Fibroblast of skin of left quadriceps (primary cell): ENCODE measurements at regions not wholly inside any gene's neighbourhood (a gene's known extent, or its start where the extent isn't known, plus 50 kb on each side); places are given as distances from the start of the nearest gene placed in this dataset.

Source experiments
- DNase-seq, 2 experiments: peaks; one replicate each; pipeline ENCODE4 v3.0.0-alpha.2; 2013; ENCODE audit warnings: low read depth in 2 of 2

DNA sequence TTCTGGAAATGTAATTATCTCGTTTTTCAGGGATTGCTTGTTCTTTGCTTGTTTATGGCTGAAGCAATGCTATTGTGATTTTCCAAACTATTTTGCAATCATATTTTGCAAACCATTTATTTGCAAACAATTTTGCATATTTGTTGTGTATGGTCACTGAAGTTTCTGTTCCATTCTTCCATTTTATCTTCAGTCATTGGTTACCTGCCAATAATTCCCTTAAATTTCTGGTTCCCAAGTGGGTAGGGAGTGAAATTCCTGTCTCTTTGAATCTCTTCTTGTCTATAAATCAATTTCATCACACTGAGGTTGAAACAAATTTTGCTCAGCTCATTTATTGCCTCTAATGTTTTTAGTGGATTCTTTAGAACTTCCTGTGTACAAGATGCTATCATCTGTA, 401.7 kb upstream of the VWC2 start:
- DNase-seq = no peak

DNA sequence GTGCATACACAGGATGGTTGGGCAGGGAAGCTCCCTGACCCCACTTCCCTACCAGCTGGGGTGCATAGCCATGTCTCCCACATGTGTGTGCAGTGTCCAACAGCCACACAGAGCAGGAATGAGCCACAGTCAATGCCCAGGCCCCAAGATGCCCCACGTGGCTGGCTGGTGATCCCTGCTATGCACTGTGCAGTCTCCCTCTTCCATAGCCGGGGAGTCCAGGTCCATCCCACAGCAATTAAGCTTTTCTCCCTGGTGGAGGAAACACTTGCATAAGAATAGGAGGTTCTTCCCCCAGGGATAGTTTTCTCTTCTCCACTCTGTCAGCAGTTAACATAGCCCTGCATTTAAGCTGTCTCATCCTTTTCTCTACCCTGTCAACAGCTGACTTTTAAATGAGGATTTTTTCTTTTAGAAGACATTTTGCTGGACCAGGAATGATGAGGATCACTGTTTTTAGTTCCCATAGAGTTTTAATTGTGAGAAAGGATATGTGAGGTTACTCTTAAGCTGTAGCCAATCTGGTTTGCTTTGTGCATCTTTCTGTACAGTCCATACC, 396.5 kb upstream of the VWC2 start:
- DNase-seq = no peak

DNA sequence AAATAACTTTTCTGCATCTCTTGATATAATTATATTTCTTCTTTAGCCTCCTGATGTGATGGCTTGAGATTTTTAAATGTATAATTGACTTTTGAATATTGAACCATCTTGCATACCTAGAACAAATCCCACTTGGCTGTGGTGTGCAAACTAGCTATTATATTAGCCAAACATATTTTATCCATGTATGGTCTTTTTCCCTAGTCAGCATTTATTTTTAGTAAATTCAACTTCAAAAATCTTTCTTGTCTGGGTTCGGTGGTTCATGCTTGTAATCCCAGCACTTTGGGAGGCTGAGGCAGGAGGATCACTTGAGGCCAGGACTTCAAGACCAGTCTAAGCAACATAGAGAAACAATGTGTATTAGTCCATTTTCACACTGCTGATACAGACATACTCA, 386.6 kb upstream of the VWC2 start:
- DNase-seq = no peak

DNA sequence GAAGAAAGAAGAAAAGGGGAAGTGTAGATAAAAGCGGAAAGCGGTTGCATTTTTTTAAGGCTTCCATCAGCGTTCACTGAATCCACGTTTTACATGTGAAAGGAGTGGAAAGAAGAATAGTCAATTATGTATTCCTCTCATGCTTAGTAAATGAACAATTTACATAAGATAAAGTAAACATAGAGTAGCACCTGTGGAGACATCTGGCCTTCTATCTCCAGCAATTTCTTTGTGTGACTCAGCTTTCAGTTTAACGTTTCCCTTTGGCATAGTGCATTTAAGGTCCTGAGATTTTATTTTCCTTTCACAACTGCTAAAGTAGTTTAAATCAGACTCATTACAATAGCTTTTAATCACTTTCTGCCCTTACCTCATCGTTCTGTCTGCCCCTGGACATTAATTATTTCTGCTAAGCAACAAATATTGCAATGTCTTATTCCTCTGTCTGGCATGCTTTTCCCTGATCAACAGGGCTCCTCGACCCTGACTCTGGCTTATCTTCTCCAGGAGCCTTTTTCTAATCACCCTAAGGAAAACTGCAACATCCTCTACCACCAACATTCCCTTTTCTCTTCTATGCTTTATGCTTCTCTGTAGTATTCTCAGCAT, 383.5 kb upstream of the VWC2 start:
- DNase-seq = no peak

DNA sequence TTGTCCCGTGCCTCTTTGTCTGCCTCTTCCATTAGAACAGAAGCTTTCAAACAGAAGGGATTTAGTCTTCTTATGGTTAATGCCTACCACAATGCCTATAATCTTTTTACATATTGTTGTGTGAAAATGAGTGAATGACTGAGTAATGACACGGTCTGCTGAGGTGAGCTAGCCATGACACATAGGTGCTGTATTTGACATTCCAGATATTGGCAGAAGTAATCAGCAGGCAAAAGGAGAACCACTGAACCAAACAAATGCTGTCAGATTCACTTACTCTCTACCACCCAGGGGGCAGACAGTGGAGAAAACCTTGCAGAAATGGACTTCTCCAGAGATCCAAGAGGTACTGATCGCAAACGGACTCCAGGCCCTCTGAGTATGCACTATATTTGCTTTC, 377.2 kb upstream of the VWC2 start:
- no peak for DNase-seq

DNA sequence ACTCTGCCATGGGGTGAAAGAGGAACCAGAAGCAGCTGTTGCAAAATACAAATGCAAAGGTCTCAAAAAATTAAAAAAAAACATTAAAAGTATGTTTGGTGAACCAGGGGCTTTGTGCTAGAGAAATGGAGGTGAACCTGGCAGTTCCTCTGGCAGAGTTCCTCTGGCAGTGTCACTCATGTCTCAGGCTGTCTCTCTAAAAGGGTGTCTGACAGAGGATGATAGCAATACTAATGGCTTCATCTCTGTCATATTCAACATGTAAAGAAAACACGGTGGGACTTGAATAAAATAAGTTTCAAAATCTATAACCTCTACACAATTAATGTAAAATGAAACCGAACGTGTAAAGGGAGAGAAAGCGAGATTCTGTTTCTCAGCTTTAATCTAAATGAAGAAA, 375.7 kb upstream of the VWC2 start:
- DNase-seq = no peak

DNA sequence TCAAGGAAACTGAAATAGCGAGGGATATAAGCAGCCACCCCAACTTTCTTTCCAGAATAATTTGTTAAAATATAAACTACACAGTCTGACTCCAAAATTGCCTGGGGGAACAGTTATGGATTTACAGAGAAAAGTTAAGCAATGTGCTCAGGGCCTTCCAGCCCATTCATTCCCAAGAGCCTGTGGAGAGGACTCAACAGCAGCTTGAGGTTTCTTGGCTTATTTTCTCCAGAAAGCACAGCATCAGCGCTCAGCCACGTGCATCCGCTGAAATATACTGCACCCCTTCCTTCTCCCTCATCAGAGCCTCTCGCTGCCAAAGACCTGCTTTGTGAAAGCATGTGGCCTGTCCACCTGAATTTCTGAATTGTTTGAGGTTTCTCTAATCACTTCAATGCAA, 375.2 kb upstream of the VWC2 start:
- no peak for DNase-seq

DNA sequence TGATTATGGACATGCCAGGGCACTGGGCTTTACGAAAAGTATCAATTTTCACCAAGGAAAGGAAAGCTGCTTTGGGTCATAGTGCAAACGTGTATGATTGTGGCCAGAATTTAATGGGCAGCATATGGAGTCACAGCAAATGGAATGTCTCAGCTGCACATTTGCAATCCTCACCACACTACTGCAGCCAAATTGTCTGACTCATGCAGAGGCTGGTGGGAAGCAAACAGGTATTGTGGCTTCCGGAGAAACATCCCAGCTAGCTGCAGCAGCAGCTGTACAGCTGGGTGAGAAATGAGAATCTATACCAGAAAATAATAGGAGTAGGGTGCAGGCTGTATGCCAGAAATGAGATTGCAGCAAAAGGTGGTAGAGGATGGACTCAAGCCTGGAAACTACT, 374.7 kb upstream of the VWC2 start:
- DNase-seq = peak; percentile 7 to 9

DNA sequence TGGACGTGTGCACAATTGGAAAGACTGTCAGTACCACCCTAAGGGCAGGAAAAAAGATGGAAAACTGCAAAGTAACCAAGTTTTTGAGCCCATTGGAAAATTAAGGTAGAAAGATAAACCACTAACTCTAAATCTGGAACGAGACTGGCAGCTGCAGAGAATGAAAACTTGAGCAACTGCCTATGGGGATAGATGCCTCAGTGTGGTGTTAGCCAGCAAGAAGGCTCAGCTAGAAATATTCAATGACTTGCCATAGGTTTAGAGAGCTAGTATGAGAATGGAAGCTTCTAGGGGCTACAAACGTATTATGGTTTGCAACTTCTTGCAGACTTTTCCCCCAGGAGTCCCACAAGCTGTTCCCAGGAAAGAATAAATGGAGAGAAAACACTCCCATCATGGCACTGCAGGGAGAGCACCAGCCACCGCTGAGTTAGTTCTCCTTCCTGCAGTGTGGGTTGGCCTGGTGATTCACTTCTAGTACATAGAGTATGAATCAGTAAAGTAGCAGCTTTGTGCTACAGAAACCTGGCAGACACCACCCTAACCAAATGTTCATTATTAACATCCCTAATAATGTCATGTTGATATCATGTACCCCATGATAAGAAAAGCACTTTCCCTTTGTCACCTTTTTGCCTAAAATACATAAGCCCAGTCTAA, 372.4 kb upstream of the VWC2 start:
- DNase-seq = no peak

DNA sequence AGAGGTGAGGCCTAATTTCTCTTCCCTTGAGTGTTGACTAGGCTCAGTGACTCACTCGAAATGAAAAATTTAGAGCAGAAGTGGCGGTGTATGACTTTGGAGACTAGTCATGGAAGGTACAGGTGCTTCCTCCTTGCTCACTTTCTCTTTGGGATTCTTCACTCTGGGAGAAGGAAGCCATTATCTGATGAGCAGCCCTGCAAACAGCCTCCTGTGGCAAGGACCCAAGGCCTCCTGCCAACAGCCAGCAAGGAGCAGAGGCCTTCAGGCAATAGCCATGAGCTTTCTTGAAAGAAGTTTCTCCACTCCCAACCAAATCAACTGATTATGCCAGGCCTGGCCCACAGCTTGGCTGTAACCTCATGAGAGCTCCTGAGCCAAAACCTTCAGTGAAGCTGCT, 369.6 kb upstream of the VWC2 start:
- DNase-seq = no peak

DNA sequence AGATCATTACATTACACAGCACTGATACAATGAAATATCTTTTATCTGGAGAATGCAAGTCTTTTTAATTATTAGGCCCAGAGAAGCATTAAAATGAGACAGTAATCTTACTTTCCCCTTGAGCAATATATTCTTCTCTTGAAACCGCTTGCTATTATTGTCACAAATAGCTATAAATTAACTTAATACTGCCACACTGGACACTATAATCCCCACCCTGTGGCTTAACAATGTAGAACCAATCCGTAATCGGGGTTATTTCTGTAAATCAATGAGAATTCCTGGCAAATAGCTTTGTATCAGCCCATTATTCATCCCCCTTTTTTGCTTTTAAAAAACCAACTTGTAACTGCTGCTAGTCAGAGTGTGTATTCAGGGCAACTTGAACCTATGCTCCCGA, 366.2 kb upstream of the VWC2 start:
- DNase-seq = no peak

DNA sequence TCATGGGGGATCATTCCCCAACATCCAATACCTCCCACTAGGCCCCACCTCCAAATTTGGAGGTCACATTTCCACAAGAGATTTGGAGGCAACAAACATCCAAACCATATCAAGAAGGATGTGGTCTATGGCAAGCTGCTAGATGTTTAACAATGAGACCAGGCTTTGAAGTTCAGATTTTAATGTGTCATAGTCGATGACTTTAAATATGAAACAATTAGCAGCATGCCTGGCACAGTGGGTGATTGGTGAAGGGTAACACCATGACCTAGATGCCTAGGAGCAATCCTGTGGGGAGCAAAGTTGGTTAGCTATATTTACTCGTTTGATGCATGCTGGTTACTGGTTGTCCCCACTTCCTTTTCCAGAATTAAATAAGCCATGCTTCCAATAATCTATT, 356.4 kb upstream of the VWC2 start:
- DNase-seq = no peak

DNA sequence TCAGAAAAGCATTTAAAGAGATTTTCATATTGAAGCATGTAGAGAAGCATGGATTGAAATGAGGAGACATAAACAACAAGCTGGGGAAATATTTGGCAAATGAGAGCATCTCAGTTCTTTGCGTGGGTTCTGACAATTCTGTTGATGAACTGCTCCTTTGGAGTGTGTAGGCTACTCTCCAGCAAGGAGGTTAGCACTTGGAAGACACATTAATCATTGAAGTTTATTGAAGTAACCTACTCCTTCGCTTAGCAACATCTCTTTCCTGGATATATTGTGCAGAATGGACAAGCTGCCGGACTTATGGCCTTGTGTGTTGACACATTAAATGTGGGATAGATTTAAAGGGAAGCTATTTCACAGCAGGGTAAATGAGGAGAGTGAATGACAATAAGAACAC, 354.5 kb upstream of the VWC2 start:
- DNase-seq = no peak

DNA sequence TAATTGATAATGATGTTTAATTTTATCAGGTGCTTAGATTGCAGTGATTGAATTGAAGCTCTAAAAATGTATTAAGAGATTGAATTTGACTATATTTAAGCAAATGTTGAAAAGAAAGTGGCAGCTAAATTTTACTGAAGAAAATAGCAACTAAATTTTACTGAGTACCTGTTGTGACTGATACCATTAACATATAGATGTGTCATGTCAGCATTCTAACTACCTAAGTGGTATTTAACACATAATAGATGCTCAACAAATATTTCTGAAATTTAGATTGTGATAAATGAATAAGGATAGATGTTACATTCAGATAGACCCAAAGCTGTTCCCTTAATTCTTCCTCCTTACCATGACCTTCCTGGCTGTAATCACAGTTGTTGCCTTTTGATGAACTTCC, 350.9 kb upstream of the VWC2 start:
- no peak for DNase-seq

DNA sequence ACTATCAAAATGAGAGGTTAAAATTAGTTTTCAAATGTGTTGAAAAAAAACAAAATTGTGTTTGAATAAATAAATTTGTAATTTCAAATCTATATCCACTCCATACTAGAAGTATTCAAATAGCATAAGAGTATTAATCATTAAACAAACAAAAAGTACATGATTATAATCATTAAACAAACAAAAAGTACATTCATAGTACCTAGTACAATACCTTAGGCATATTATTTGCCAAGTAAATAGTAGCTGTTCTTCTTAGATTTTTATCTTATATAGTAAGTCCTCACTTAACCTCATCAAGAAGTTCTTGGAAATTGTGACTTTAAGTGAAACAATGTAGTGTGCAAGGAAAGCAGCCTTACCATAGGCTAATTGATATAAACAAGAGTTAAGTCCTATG, 349.3 kb upstream of the VWC2 start:
- DNase-seq = no peak

DNA sequence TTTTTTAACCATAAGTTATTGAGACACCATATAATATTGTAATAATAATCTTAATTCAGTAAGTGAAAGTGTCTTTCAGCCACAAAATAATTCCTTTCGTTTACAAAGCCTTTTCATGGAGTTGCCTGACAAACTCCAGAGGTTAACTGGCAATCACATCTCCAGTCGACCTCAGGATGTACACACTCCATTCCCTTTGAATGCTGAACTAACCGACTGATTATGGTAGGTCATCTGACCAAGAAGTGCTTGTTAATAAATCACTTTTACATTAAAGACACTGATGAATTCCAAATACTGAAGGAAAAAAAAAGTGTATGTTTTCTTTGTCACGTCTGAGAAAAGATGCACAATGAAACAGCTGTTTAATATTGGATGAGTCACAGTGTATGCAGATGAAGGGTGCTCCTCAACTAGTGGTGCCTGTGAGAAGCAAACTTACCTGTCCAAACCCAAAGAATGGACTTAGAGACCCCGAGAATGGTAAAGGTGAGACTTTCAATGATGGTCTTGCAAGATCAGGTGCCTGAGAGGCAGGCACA, 348.1 kb upstream of the VWC2 start:
- DNase-seq = no peak

DNA sequence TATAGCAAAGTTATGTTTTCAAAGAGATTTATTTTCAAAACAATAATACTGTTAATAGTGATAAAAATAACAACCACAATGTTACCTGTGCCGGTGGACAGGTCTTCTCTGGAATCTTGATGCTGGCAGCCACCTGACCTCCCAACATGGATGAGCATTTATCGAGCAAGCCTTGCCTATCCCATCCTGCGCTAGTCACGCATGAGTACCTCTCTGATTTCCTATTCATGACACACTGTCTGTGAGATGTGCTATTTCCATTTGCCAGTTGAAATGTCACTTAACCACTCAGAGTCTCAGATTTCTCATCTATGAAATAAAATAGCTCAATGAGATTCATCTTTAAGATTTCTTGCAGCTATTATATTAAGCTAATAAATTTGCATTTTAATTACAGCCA, 341.2 kb upstream of the VWC2 start:
- no peak for DNase-seq

DNA sequence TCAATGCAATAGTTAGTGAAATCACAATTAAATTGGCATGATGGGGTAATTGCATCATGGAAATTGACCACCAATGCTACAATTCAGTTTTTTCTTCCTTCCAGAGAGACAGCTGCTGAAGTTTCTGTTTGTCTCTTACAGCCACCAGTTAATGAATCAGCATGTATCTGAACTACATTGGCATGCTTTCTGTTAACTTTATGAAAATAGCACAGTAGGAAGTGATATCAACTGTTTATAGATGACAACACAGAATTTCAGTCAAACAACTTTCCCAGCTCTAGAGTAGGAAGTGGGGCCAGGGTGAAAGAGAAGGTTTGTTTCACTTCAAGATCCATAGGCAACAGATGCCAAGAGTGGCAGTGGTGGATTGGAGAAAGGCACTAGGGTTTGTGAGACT, 339.6 kb upstream of the VWC2 start:
- DNase-seq = no peak

DNA sequence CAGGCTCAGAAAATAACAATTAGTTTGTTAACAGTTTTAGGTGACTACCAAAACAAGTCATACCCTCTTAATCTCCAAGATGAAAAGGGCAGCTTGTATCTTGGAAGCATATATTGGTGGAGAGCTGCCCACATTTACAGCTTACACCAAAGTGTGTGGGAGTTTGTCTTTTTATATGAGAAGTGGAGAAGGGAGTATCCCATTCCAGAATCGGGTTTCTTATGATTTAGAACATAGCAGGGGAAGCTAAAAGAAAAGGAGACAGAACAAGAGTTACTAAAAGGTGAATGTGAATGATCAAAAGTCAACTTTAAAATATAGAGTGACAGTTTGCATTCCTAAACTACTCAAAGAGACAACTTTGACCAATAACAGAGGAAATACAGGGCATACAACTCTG, 338.6 kb upstream of the VWC2 start:
- no peak for DNase-seq

DNA sequence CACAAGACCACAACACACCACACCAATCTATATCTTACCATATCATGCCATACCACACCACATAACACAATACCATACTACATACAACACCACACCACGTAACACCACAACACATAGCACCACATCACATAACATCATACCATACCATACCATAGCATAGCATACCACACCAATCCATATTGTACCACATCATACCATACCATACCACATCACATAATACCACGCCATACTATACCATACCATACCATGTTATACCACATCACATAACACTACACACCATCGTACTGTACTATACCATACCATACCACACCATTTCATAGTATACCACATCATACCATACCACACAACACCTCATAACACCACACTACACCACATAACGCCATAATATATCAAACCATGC, 335.2 kb upstream of the VWC2 start:
- DNase-seq = no peak

DNA sequence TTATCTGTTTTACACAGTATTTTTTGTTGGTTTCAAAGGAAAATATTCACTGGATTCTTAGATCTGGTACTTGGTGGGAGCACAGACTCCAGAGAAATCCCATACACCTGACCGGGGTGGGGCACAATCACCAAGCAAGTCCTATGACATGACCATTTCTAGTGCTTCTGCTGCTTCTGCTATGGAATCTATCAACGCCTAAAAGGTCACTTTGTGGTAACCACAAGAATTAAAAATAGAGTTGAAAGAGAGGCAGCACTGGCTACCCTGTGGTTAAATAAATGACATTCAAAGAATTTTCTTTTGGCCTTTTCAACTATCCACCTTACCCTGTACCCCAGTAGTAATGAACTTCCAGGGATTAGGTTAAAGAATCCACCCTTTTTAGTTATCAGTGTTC, 329.9 kb upstream of the VWC2 start:
- no peak for DNase-seq

DNA sequence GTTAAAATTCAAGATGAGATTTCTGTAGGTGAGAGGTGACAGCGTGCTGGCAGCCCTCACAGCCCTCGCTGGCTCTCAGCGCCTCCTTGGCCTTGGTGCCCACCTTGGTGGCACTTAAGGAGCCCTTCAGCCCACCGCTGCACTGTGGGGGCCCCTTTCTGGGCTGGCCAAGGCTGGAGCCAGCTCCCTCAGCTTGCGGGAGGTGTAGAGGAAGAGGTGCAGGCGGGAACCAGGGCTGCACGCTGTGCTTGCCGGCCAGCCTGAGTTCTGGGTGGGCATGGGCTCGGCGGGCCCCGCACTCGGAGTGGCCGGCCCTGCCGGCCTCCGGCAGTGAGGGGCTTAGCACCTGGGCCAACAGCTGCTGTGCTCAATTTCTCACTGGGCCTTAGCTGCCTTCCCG, 320.0 kb upstream of the VWC2 start:
- no peak for DNase-seq

DNA sequence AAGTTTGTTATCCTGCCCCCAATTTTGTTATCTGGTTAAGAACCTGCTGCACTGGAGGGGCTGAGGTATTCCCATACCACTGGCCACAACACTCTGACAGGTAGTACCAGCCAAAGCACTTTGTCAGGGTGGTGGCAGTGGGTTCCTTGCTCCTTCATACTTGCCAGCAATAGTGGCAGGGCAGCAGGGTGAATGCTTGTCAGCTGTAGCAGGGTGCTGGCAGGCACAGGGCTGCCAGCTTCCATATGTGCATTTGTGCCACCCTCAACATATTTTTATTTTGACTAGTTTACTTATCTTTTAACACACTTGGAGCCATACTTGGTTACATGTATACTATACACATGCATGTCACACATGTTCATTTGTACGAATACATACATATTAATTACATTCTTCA, 294.0 kb upstream of the VWC2 start:
- no peak for DNase-seq
